D721Med (cell line): ENCODE measurements at regions not wholly inside any gene's neighbourhood (a gene's known extent, or its start where the extent isn't known, plus 50 kb on each side); places are given as distances from the start of the nearest gene placed in this dataset.

Experiments
- DNase-seq: peaks from one replicate; pipeline ENCODE4 v3.0.0; 2011; ENCODE audit warnings: low spot score; ENCODE audit not compliant: insufficient read length
- FAIRE-seq: peaks from 2 replicates; lab custom pipeline; 2011; peaks lifted over from hg19 to GRCh38; lab: Jason Lieb, UNC
- TF ChIP-seq, protein P1 (sequence below): IDR thresholded peaks from 2 replicates; pipeline ENCODE4 v1.5.1; 2012; ENCODE audit warnings: mild to moderate bottlenecking, control low read depth; ENCODE audit not compliant: insufficient read depth; ENCODE audit errors: missing control alignments

GRCh38 chr1:104987210-104987609, 1237.5 kb downstream of the AMY1C start:
- TF ChIP-seq, protein P1, sequence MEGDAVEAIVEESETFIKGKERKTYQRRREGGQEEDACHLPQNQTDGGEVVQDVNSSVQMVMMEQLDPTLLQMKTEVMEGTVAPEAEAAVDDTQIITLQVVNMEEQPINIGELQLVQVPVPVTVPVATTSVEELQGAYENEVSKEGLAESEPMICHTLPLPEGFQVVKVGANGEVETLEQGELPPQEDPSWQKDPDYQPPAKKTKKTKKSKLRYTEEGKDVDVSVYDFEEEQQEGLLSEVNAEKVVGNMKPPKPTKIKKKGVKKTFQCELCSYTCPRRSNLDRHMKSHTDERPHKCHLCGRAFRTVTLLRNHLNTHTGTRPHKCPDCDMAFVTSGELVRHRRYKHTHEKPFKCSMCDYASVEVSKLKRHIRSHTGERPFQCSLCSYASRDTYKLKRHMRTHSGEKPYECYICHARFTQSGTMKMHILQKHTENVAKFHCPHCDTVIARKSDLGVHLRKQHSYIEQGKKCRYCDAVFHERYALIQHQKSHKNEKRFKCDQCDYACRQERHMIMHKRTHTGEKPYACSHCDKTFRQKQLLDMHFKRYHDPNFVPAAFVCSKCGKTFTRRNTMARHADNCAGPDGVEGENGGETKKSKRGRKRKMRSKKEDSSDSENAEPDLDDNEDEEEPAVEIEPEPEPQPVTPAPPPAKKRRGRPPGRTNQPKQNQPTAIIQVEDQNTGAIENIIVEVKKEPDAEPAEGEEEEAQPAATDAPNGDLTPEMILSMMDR, result no peak
- FAIRE-seq (no peak), DNase-seq (no peak)

- FAIRE-seq, result no peak
- TF ChIP-seq, protein P1, result no peak
These were observed 1239.3 kb downstream of the AMY1C start for GRCh38 chr1:104989012-104989411.

GRCh38 chr1:104991702-104992101, 1242.0 kb downstream of the AMY1C start:
- FAIRE-seq (peak; percentile 25), DNase-seq (no peak)
- TF ChIP-seq, protein P1, result no peak

More at GRCh38 chr1:104989012-104989411, 1239.3 kb downstream of the AMY1C start:
- DNase-seq, result no peak

DNA sequence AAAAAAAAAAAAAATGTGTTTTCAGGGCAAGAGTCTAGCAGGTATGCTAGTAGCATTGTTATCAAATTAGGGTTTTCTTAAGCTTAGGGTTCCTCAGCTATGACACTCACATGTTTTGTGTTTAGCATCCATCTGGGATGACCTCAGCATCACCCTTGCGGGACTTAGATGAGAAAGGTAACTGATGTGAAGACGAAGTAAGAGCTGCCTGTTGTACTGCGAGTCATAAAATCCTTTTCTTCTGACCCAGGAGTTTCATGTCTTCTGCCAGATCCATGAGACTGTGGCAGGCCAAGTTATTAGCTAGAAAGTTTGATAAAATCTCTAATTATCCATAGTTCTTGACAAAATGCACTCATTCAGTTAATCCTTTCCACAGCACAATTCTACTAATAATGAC, 1251.1 kb downstream of the AMY1C start:
- DNase-seq (no peak), FAIRE-seq (no peak)
- TF ChIP-seq, protein P1, result no peak

DNA sequence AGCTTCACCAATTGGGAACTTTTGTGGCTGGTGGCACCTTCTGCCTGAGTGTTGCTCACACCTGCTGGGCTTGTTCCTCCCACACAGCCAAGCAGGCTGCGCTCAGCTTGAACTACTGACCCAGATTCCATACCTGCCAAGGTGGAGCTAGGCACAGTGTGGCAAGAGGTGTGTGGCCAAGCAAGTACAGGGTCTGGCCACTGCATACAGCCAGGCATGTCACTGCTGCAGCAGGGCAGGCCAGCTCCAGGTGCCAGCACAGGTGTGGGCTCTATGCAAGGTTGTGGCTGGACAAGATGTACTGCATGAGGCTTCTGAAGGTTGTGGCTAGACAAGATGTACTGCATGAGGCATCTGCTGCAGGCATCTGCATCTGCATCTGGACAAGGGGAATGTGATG, 1254.8 kb downstream of the AMY1C start:
- no peak for DNase-seq
- no peak for FAIRE-seq
- TF ChIP-seq, protein P1, result no peak

- TF ChIP-seq, protein P1, result no peak
- no peak for DNase-seq
- FAIRE-seq, result no peak
These were observed 1256.0 kb downstream of the AMY1C start for GRCh38 chr1:105005594-105006195.

- DNase-seq (no peak), FAIRE-seq (no peak)
- TF ChIP-seq, protein P1, result no peak
These were observed 1267.9 kb downstream of the AMY1C start for GRCh38 chr1:105017587-105017986.
